ENCODE measurements at regions not wholly inside any gene's neighbourhood (a gene's known extent, or its start where the extent isn't known, plus 50 kb on each side); places are given as distances from the start of the nearest gene placed in this dataset.
"Not testable (repeated sequence)": the region's sequence is repeated elsewhere in the genome, so short reads cannot be mapped to it uniquely, and the experiment has no call there.

- no peak for DNase-seq
Observed at GRCh38 chr3:174457758-174458157, 401.4 kb upstream of the NAALADL2 start.

DNA sequence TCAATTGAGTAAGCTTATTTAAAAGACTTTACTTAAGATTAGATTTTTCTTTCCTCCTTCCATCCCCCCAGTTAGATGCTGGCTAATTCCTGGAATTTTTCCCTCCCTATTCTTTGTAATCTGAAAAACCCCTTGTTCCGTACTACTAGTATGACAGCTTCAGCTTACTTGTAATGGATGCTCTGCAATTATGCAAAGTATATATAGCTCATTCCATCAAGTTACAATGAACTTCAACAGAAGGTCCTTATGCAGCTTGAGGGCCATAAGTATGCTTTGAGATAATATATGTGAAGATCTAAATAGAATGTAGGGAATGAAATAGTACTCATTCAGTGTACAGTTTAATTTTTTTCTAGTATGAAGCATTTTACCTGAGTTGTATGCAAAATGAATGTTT is 398.3 kb upstream of the NAALADL2 start:
- no peak for DNase-seq

GRCh38 chr3:174462916-174463315 is 396.2 kb upstream of the NAALADL2 start:
- no peak for DNase-seq

DNA sequence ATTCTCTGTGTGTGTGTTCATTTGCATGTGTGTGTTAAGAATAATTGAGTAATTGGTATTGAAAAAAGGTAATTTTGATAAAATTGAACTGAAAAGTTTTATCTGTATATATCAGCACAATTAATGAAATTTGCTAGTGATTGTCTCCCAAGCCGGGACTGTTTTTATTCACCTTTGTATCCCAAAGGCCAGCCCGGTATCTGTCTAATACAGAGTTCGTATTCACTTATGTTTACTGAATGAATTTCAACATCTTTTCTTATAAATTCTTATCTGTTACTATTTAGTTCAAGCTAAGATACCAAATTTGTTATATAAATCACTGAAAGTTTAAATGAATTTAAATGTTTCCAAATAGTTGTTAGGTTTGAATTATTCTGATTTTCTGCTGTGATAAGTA is 394.0 kb upstream of the NAALADL2 start:
- DNase-seq: no peak

DNA sequence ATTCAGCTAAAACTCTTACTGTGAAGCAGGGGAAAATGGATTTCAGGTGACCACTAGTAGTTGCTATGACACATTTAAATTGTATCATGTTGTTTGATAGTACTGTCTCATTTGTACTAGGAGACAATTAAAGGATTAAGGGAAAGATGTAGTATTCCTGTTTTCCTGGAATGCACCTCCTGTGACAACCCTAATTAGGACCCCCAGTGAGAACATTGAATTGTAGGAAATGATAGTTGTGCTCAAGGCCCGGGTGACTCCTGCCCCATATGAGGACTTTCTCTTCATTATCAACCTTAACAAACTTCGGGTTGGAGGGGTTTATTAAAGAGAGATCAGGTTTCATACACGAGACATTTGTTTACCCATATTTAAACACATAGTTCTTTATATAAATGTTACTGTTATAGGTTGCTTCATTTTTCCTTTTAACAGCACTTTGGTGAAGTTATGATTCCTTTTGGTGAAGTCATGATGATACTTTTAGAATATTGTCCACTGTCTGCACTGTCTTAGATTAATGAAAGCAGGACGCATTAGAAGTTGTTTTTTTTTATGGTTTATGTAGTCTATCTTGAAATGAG is 392.6 kb upstream of the NAALADL2 start:
- no peak for DNase-seq

DNA sequence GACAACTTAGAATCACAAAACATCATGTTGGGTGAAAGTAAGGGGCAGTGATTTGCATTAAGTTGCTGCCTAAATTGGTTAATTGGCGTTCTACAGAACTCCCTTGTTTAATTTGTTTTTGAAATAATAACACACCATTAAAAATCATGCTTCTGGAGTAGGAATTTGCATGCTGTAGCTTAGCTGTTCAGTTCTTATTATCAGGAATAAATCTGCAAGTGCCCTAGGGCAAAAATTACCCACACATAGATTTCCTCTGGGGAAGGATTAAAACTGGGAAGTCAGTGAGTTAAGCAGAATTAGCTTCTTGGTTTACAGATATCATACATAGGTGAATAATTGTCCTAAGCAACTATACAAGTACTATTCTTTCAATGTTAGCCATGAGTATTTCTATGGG is 381.6 kb upstream of the NAALADL2 start:
- DNase-seq: no peak

- DNase-seq: no peak
Observed at GRCh38 chr3:174480767-174481166, 378.4 kb upstream of the NAALADL2 start.

DNA sequence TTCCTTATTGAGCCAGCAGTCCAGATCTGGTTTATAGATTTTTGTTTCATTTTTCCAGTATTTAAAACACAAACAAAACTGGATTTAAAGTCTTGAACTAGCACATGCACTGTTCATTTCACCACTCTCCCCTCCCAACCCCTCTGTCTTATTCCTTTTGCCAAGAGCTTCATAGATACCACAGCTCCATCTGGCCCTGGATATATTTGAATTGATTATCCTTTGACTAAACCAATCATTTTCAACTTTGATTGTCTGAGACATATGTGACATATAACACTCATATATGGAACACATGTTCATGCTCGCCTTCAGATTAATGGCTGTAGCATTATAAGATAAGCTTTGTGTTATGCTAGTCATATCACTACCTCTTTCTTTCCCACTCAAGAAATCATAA is 376.6 kb upstream of the NAALADL2 start:
- no peak for DNase-seq

DNA sequence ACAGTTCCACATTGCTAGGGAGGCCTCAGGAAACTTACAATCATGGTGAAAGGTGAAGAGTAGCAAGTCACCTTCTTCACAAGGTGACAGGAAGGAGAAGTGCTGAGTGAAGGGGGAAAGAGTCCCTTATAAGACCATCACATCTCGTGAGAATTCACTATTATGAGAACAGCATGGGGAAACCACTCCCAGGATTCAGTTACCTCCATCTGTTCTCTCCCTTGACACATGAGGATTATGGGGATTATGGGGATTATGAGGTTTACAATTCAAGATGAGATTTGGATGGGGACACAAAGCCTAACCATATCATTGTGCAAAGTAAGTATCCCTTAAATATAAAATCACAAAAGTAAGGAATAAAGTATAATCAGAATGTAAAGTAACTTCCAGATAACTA is 375.9 kb upstream of the NAALADL2 start:
- no peak for DNase-seq

GRCh38 chr3:174483856-174484255 is 375.3 kb upstream of the NAALADL2 start:
- not testable (repeated sequence) for DNase-seq

- no peak for DNase-seq
Observed at GRCh38 chr3:174488527-174488926, 370.6 kb upstream of the NAALADL2 start.

DNA sequence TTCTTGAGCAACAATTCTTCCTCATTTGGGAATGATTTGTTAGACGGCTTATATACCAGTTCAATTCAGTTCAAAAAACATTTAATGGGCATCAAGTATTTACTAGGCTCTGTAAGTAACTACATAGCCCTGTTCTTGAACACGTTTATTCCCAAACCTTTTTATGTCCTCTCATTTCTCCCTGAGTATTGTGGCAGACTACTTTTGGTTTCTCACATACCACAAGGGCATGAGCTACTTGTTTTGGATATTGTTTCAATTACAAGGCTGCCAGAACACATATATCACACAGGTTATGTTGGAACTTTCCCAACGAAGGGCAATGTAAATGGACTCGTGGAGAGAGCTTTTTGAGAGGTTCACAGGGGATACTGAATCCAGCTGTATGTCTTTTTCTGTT is 363.8 kb upstream of the NAALADL2 start:
- peak; percentile 10 for DNase-seq

DNA sequence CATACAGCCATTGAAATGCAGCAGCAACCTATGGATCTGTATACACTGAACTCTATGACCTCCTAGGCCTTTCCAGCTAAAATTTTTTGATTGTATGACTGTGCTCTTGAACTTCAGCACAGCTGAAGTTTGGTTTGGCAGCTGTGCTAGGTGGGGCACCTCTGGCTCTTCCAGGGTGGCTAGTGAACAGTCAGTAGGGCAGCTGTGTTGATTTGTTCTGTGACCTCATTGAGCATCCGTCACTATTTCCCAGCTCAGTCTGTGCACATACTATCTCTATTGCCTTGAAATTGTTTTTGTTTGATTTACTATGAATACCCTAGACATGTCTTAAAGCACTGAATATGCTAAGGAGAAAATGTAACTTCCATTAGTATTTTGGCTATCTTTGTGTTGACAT is 363.2 kb upstream of the NAALADL2 start:
- DNase-seq: no peak

DNA sequence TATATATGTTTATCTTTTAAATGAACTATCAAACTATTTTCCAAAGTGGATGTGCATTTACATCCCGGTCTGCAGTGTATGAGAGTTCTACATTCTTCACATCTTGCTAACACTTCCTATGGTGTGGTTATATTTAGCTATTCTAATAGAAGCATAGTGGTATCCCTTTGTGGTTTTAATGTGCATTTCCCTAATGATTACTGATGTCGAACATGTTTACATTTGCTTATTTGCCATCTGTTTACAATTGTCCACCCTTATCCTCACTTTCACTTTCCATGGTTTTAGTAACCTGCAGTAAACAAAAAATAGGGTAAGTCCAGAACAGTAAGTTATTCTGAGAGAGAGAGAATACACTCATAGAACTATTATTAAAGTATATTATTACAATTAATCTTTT is 360.5 kb upstream of the NAALADL2 start:
- no peak for DNase-seq

GRCh38 chr3:174505266-174505665 is 353.9 kb upstream of the NAALADL2 start:
- DNase-seq: no peak

DNA sequence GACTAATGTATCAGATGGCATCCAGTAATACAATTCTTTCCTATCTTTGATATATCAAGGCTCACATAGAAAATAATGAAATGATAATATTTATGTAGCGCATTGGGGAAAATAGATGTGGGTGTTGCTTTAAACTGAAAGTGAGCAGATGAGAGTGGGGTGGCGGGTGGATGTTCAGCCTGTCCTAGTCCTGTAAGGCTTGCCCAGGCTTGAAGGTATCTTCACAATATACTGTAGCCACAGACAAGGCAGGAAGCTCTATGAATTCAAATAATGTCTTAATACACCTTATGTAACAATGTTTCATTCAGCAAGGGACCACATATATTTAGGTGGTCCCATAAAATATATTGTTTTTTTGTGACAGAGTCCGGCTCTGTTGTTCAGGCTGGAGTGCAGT is 334.9 kb upstream of the NAALADL2 start:
- DNase-seq: no peak

GRCh38 chr3:174529298-174529697 is 329.8 kb upstream of the NAALADL2 start:
- DNase-seq: no peak

DNA sequence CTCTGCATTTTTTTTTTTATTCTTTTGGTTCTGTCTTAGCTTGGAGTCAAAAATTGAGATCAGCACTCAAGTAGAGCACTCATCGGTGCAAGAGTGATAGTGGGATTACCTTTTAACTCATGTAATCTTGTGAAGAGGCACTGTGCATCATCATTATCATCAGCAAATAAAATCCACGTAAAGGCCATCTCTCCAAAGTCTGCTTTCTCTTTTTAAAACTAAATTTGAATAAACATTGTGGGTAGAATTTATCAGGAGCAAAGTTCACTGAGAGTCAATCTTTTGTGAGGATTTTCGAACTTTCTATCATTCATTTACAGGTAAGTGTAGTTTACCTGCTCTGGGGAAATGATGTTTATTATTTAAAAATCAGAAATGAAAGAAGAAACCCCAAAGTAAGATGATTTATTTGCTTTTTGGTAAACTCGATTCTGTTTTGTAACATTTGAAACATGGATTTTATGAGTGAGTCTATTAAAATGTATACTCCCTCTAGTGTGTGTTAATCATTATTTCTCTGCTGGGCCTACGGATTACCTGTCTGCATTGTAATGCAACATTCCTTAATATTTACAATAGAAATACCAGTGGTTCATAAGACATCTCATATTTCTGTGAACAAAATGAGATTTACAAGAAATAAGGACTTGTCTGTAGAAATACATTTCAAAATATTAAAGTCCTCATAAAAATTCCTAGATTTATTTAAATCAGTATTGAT is 327.7 kb upstream of the NAALADL2 start:
- no peak for DNase-seq

DNA sequence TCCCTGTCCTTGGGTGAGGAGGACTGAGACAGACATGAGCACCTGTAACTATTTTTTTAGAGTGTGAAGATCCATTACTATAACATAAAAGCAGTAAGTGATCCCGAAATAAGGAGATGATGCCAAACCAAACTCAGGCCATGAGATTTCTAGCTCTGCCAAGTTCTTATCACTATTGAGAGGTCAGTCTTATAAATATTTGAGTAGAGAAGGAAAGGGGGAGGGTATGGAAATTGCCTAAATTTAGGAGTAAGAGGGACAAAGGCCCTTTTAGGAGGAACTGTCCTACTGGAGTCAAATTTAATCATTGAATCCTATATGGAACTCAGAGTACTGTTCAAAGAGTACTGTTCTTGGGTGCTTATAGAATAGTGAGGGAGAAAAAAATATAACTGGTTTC is 326.9 kb upstream of the NAALADL2 start:
- DNase-seq: no peak

DNA sequence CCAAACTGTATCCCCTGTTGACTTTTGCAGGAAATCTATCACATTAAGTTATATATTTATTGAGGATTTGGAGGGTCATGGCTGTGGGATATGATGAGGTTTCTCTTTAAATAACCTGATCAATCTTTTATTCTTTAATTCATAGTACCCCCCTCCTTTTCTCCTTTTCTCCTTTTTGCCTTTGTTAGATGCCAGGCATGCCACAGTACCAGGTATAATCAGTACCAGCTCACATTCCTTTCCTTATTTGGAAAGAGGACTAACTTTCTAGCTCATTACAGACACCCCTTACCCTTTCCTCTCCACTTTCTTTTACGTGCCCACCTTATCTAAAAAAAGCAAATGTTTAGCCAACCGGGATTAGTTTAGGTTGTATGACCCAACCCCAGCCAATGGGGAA is 326.4 kb upstream of the NAALADL2 start:
- DNase-seq: no peak

DNA sequence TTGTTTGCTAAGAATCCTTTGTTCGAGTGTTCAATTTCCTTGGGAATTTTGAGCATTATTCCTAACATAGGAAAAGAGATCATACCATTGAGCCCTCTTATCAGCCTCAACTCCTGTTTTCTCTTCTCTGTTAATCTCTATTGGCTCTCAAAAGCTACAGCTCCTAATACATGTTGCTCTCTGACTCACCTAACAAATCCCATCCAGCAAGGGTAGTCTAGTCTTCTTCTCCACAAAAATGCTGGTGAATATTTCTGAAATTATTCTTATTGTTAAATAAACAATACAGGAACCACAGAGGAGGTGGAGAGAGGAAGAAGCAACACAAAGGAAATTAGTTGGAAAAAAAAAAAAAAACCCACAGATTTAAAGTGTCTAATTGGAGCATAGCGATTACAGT is 325.8 kb upstream of the NAALADL2 start:
- no peak for DNase-seq

GRCh38 chr3:174536319-174536718 is 322.8 kb upstream of the NAALADL2 start:
- no peak for DNase-seq

DNA sequence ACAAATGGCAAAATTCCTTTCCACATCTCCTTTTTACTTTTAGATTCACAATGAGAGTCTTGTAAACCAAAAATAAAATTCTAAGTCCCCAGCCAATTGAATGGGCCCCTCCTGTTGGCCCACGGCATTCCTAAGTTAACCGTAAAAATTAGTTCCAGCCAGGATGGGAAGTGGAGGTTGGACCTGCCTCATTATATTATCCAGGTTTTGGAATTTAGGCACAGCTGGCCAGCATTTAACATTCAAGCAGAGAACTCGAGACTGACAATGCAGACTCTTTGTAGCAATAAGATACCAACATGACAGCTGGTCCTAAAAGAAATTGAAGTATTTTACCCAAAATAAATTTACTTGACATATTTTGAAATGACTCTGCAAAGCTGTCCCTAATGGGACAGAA is 321.0 kb upstream of the NAALADL2 start:
- DNase-seq: no peak
